H9 (cell line): ENCODE measurements at regions not wholly inside any gene's neighbourhood (a gene's known extent, or its start where the extent isn't known, plus 50 kb on each side); places are given as distances from the start of the nearest gene placed in this dataset.
"Not testable (repeated sequence)": the region's sequence is repeated elsewhere in the genome, so short reads cannot be mapped to it uniquely, and the experiment has no call there.

Experiments
- DNase-seq: peaks from one replicate; pipeline ENCODE4 v3.0.0-alpha.2; 2017
- H2AFZ ChIP-seq: one replicate; pipeline ENCODE4 v1.6.1; 2013; ENCODE audit warnings: mild to moderate bottlenecking, low read length, control low read depth, moderate library complexity
- H2AK5ac ChIP-seq: 2 replicates; pipeline ENCODE4 v1.6.1; 2013; ENCODE audit warnings: low read length, control low read depth, mixed read lengths; ENCODE audit not compliant: insufficient read length
- H2BK120ac ChIP-seq: one replicate; pipeline ENCODE4 v1.6.1; 2013; ENCODE audit warnings: low read depth, mild to moderate bottlenecking, low read length, control low read depth, inconsistent platforms; ENCODE audit not compliant: poor library complexity, severe bottlenecking
- H2BK12ac ChIP-seq: 2 replicates; pipeline ENCODE4 v1.6.1; 2013; ENCODE audit warnings: low read length, control low read depth, mixed read lengths, low read depth; ENCODE audit not compliant: insufficient read length
- H2BK15ac ChIP-seq: 2 replicates; pipeline ENCODE4 v1.6.1; 2013; ENCODE audit warnings: low read depth, low read length, control low read depth
- H2BK20ac ChIP-seq: one replicate; pipeline ENCODE4 v1.6.1; 2013; ENCODE audit warnings: low read depth, mild to moderate bottlenecking, low read length, control low read depth, inconsistent platforms; ENCODE audit not compliant: poor library complexity, severe bottlenecking
- H2BK5ac ChIP-seq: 2 replicates; pipeline ENCODE4 v1.6.1; 2013; ENCODE audit warnings: low read length, control low read depth, mixed read lengths; ENCODE audit not compliant: insufficient read length
- H3K14ac ChIP-seq: 2 replicates; pipeline ENCODE4 v1.6.1; 2013; ENCODE audit warnings: low read length, control low read depth; ENCODE audit not compliant: insufficient read depth
- H3K18ac ChIP-seq: 2 replicates; pipeline ENCODE4 v1.6.1; 2013; ENCODE audit warnings: low read depth, mild to moderate bottlenecking, mixed read lengths, low read length, control low read depth; ENCODE audit not compliant: insufficient read length
- H3K23ac ChIP-seq: 2 replicates; pipeline ENCODE4 v1.6.1; 2013; ENCODE audit warnings: low read length, control low read depth, mixed read lengths, low read depth; ENCODE audit not compliant: insufficient read length
- H3K23me2 ChIP-seq: 2 replicates; pipeline ENCODE4 v1.6.1; 2013; ENCODE audit warnings: low read depth, mild to moderate bottlenecking, mixed read lengths, low read length, control low read depth; ENCODE audit not compliant: insufficient read length, poor library complexity, severe bottlenecking
- H3K27ac ChIP-seq: 2 replicates; pipeline ENCODE4 v1.5.1; 2013; ENCODE audit warnings: low read length, control low read depth, mixed read lengths, low read depth; ENCODE audit not compliant: insufficient read length
- H3K27me3 ChIP-seq: 2 replicates; pipeline ENCODE4 v1.6.1; 2013; ENCODE audit warnings: low read length, control low read depth, inconsistent platforms; ENCODE audit not compliant: insufficient read depth
- H3K4ac ChIP-seq: 2 replicates; pipeline ENCODE4 v1.6.1; 2013; ENCODE audit warnings: low read depth, mild to moderate bottlenecking, control low read depth, inconsistent platforms, low read length, moderate library complexity
- H3K4me1 ChIP-seq: 2 replicates; pipeline ENCODE4 v1.6.1; 2013; ENCODE audit warnings: low read length, control low read depth, inconsistent platforms; ENCODE audit not compliant: insufficient read depth
- H3K4me2 ChIP-seq: 2 replicates; pipeline ENCODE4 v1.6.1; 2013; ENCODE audit warnings: low read length, control low read depth, mixed read lengths; ENCODE audit not compliant: insufficient read length, insufficient read depth
- H3K56ac ChIP-seq: 2 replicates; pipeline ENCODE4 v1.6.1; 2013; ENCODE audit warnings: low read depth, mild to moderate bottlenecking, mixed read lengths, low read length, control low read depth; ENCODE audit not compliant: insufficient read length
- H3K79me1 ChIP-seq: 2 replicates; pipeline ENCODE4 v1.6.1; 2013; ENCODE audit warnings: low read depth, mild to moderate bottlenecking, moderate library complexity, low read length, control low read depth, inconsistent platforms; ENCODE audit not compliant: insufficient read depth, poor library complexity, severe bottlenecking
- H3K79me2 ChIP-seq: 2 replicates; pipeline ENCODE4 v1.6.1; 2013; ENCODE audit warnings: low read length, control low read depth, inconsistent platforms; ENCODE audit not compliant: insufficient read depth
- H3K9ac ChIP-seq: 2 replicates; pipeline ENCODE4 v1.6.1; 2013; ENCODE audit warnings: low read length, control low read depth, mixed read lengths; ENCODE audit not compliant: insufficient read length; ENCODE audit errors: extremely low read depth
- H3K9me3 ChIP-seq: one replicate; pipeline ENCODE4 v1.6.1; 2013; ENCODE audit warnings: low read depth, low read length, inconsistent platforms; ENCODE audit not compliant: control insufficient read depth
- H3T11ph ChIP-seq: one replicate; pipeline ENCODE4 v1.6.1; 2013; ENCODE audit warnings: mild to moderate bottlenecking, low read length, control low read depth, inconsistent platforms
- H4K20me1 ChIP-seq: one replicate; pipeline ENCODE4 v1.6.1; 2013; ENCODE audit not compliant: control insufficient read depth, insufficient read length, insufficient read depth
- H4K5ac ChIP-seq: 2 replicates; pipeline ENCODE4 v1.6.1; 2013; ENCODE audit warnings: low read depth, mild to moderate bottlenecking, mixed read lengths, low read length, control low read depth; ENCODE audit not compliant: insufficient read length
- H4K8ac ChIP-seq: replicated peaks from 2 replicates; pipeline ENCODE4 v1.6.1; 2013; ENCODE audit warnings: low read length, control low read depth, mixed read lengths, low read depth; ENCODE audit not compliant: insufficient read length
- H4K91ac ChIP-seq: 2 replicates; pipeline ENCODE4 v1.6.1; 2013; ENCODE audit warnings: low read depth, mild to moderate bottlenecking, moderate library complexity, mixed read lengths, low read length, control low read depth; ENCODE audit not compliant: insufficient read length
- H3K27ac Mint-ChIP-seq, 3 experiments: 2 replicates in 2 of 3; 3 replicates in 1 of 3; pipeline ENCODE4 v1.8.0; 2020 to 2021; ENCODE audit warnings: mixed read lengths in 3 of 3, mild to moderate bottlenecking in 1 of 3, moderate library complexity in 1 of 3
- H3K27me3 Mint-ChIP-seq: 2 replicates; pipeline ENCODE4 v1.8.0; 2021; ENCODE audit warnings: low read depth, mild to moderate bottlenecking, moderate library complexity, mixed read lengths
- H3K36me3 Mint-ChIP-seq, 3 experiments: 2 replicates in 2 of 3; 3 replicates in 1 of 3; pipeline ENCODE4 v1.8.0; 2020 to 2021; ENCODE audit warnings: low read depth in 3 of 3, mixed read lengths in 3 of 3; ENCODE audit not compliant: insufficient read depth in 1 of 3
- H3K4me1 Mint-ChIP-seq, 2 experiments: 2 replicates each; pipeline ENCODE4 v1.8.0; 2020; ENCODE audit warnings: mixed read lengths in 2 of 2
- H3K4me3 Mint-ChIP-seq, 2 experiments: 2 replicates in 1 of 2; 3 replicates in 1 of 2; pipeline ENCODE4 v1.8.0; 2020 to 2021; ENCODE audit warnings: mild to moderate bottlenecking in 2 of 2, mixed read lengths in 2 of 2, moderate library complexity in 1 of 2
- H3K9me3 Mint-ChIP-seq, 2 experiments: 2 replicates in 1 of 2; 3 replicates in 1 of 2; pipeline ENCODE4 v1.8.0; 2020; ENCODE audit warnings: mild to moderate bottlenecking in 2 of 2, mixed read lengths in 2 of 2, moderate library complexity in 1 of 2
- CTCF ChIP-seq: fragments of 200-600 bp; sonication (generic); conservative IDR thresholded peaks from 3 replicates; pipeline ENCODE4 v1.8.0; 2021; ENCODE audit warnings: antibody characterized with exemption, mild to moderate bottlenecking
- WGBS: extraction: QIAGEN DNeasy Blood & Tissue Kit; methylation state at CpG from one replicate; pipeline ENCODE4 v1.1.7; 2013; ENCODE audit warnings: missing lambda C conversion rate, low lambda C conversion rate, mixed read lengths; ENCODE audit not compliant: insufficient read length; ENCODE audit errors: extremely low coverage; 5-methylcytosine and 5-hydroxymethylcytosine counted together

- Histone ChIP-seq H3K9me3 (no peaks in the 10 kb centered on the region), H3K18ac (no peak overlapping the region), H4K91ac (no peak overlapping the region), H3K79me2 (no peaks in the 10 kb centered on the region), H3K9ac (no peak overlapping the region), H3K4me2 (no peak overlapping the region), H3K14ac (no peak overlapping the region), H2BK5ac (no peak overlapping the region), H3K56ac (no peak overlapping the region), H4K20me1 (no peaks in the 10 kb centered on the region), H2AK5ac (no peak overlapping the region), H2BK20ac (no peak overlapping the region), H3K27ac (no peak overlapping the region), H3K23ac (no peak overlapping the region), H2BK15ac (no peak overlapping the region), H3K27me3 (no peaks in the 10 kb centered on the region), H4K8ac (no peak overlapping the region), H3K79me1 (no peaks in the 10 kb centered on the region), H2BK120ac (no peak overlapping the region), H3K4ac (no peak overlapping the region), H2BK12ac (no peak overlapping the region), H3K23me2 (no peaks in the 10 kb centered on the region), H3K4me1 (no peaks in the 10 kb centered on the region), H2AFZ (no peak overlapping the region), H4K5ac (no peak overlapping the region), H3T11ph (no peak overlapping the region)
- no peak for TF ChIP-seq CTCF
- Mint-ChIP-seq H3K36me3 (no peaks in the 10 kb centered on the region), H3K27me3 (peaks cover 11% of the 10 kb centered on the region), H3K9me3 (no peaks in the 10 kb centered on the region), H3K27ac (no peak overlapping the region), H3K4me1 (peaks cover 3 to 6% of the 10 kb centered on the region in 2 experiments; a peak in 2 of 4 replicates), H3K4me3 (no peak overlapping the region)
- no peak for DNase-seq
- no CpG with 5 or more reads among the region's 9 CpGs for WGBS
Measured at GRCh38 chr2:113342650-113343049, 63.9 kb upstream of the PAX8 start.

GRCh38 chr2:113341870-113342253, 63.1 kb upstream of the PAX8 start:
- not testable (repeated sequence) for H4K91ac ChIP-seq

More at GRCh38 chr2:113341870-113342253, 63.1 kb upstream of the PAX8 start:
- DNase-seq, H2BK120ac ChIP-seq, H3K27me3 ChIP-seq, H2BK15ac ChIP-seq, H2BK5ac ChIP-seq, H3K4me1 Mint-ChIP-seq, H4K20me1 ChIP-seq, H4K5ac ChIP-seq, H3K9ac ChIP-seq, H3K27ac ChIP-seq, H3K4ac ChIP-seq, H3K4me1 ChIP-seq, H3K23me2 ChIP-seq, H3K18ac ChIP-seq, H3K4me2 ChIP-seq, H3K56ac ChIP-seq, H2BK12ac ChIP-seq, H2AK5ac ChIP-seq, H2BK20ac ChIP-seq, H2AFZ ChIP-seq, H3K9me3 Mint-ChIP-seq, H3K9me3 ChIP-seq, H4K8ac ChIP-seq, H3K4me3 Mint-ChIP-seq, H3T11ph ChIP-seq, H3K27ac Mint-ChIP-seq, H3K14ac ChIP-seq, H3K36me3 Mint-ChIP-seq, H3K23ac ChIP-seq, H3K79me2 ChIP-seq, H3K79me1 ChIP-seq: not testable (repeated sequence)
- H3K27me3 Mint-ChIP-seq = peaks cover 14% of the 10 kb centered on the region
- no CpG with 5 or more reads among the region's 3 CpGs for WGBS
